Kidney epithelial cell (primary cell): ENCODE measurements at regions not wholly inside any gene's neighbourhood (a gene's known extent, or its start where the extent isn't known, plus 50 kb on each side); places are given as distances from the start of the nearest gene placed in this dataset.
A peak's percentile ranks its signal among the peaks of the same experiment; 100 is the strongest.

Experiments used
- DNase-seq: peaks from one replicate; pipeline ENCODE4 v3.0.0-alpha.2; 2010; ENCODE audit warnings: low read depth
- H3K27me3 ChIP-seq: 2 replicates; pipeline ENCODE4 v1.6.0; 2011; ENCODE audit warnings: low read length; ENCODE audit not compliant: control insufficient read depth, insufficient read depth
- H3K36me3 ChIP-seq: 2 replicates; pipeline ENCODE4 v1.5.1; 2011; ENCODE audit warnings: low read length; ENCODE audit not compliant: control insufficient read depth, insufficient read depth
- H3K4me3 ChIP-seq: 2 replicates; pipeline ENCODE4 v1.5.1; 2011; ENCODE audit warnings: low read depth, mild to moderate bottlenecking, control low read depth, low read length
- CTCF ChIP-seq: IDR thresholded peaks from 2 replicates; pipeline ENCODE4 v1.5.1; 2011; ENCODE audit warnings: mild to moderate bottlenecking, moderate library complexity, low read length, control low read depth, inconsistent platforms; ENCODE audit not compliant: insufficient read depth, poor library complexity, severe bottlenecking

- Histone ChIP-seq H3K4me3 (no peak overlapping the region), H3K27me3 (no peaks in the 10 kb centered on the region), H3K36me3 (no peaks in the 10 kb centered on the region)
- DNase-seq = peak; percentile 73
- no peak for TF ChIP-seq CTCF
Measured at GRCh38 chr14:34355584-34356263, 106.3 kb downstream of the SPTSSA start.

GRCh38 chr14:34354556-34354955 is 107.5 kb downstream of the SPTSSA start:
- no peak for DNase-seq
- no peak for TF ChIP-seq CTCF
- no peaks in the 10 kb centered on the region for H3K36me3 ChIP-seq

GRCh38 chr14:34350903-34351302 is 111.1 kb downstream of the SPTSSA start:
- TF ChIP-seq CTCF = no peak

More at GRCh38 chr14:34354556-34354955, 107.5 kb downstream of the SPTSSA start:
- no peaks in the 10 kb centered on the region for H3K27me3 ChIP-seq
- no peak overlapping the region for H3K4me3 ChIP-seq

GRCh38 chr14:34348592-34348991 is 113.4 kb downstream of the SPTSSA start:
- no peak for TF ChIP-seq CTCF
- H3K36me3 ChIP-seq = no peaks in the 10 kb centered on the region
- DNase-seq = no peak
- no peak overlapping the region for H3K4me3 ChIP-seq
- no peaks in the 10 kb centered on the region for H3K27me3 ChIP-seq

More at GRCh38 chr14:34350903-34351302, 111.1 kb downstream of the SPTSSA start:
- Histone ChIP-seq H3K36me3 (no peaks in the 10 kb centered on the region), H3K27me3 (no peaks in the 10 kb centered on the region), H3K4me3 (no peak overlapping the region)
- no peak for DNase-seq

GRCh38 chr14:34347683-34348082 is 114.4 kb downstream of the SPTSSA start:
- H3K27me3 ChIP-seq = no peaks in the 10 kb centered on the region
- no peaks in the 10 kb centered on the region for H3K36me3 ChIP-seq
- no peak for TF ChIP-seq CTCF
- no peak overlapping the region for H3K4me3 ChIP-seq
- no peak for DNase-seq
